HG03025 (cell line): ENCODE measurements at regions not wholly inside any gene's neighbourhood (a gene's known extent, or its start where the extent isn't known, plus 50 kb on each side); places are given as distances from the start of the nearest gene placed in this dataset.
"Not testable (repeated sequence)": the region's sequence is repeated elsewhere in the genome, so short reads cannot be mapped to it uniquely, and the experiment has no call there.

Experiments
- ATAC-seq: cut with Tn5 transposase; IDR thresholded peaks from one replicate; pipeline ENCODE4 v1.9.1; 2021; ENCODE audit warnings: mild to moderate bottlenecking, moderate library complexity; ENCODE audit not compliant: unreplicated experiment, low FRiP score

GRCh38 chr15:39416258-39416657 lies 164.6 kb upstream of the THBS1 start:
- no peak for ATAC-seq

GRCh38 chr15:39417366-39418134 lies 163.3 kb upstream of the THBS1 start:
- ATAC-seq: no peak

- ATAC-seq: no peak
Measured at GRCh38 chr15:39419651-39420050, 161.2 kb upstream of the THBS1 start.

GRCh38 chr15:39420123-39420852 lies 160.6 kb upstream of the THBS1 start:
- not testable (repeated sequence) for ATAC-seq

GRCh38 chr15:39420853-39421192 lies 160.1 kb upstream of the THBS1 start:
- ATAC-seq: not testable (repeated sequence)

GRCh38 chr15:39426552-39427532 lies 154.0 kb upstream of the THBS1 start:
- peak; percentile 83 for ATAC-seq

GRCh38 chr15:39427705-39428104 lies 153.2 kb upstream of the THBS1 start:
- ATAC-seq: peak; percentile 12

GRCh38 chr15:39429898-39430357 lies 151.0 kb upstream of the THBS1 start:
- no peak for ATAC-seq

GRCh38 chr15:39430389-39430788 lies 150.5 kb upstream of the THBS1 start:
- no peak for ATAC-seq

GRCh38 chr15:39431376-39431775 lies 149.5 kb upstream of the THBS1 start:
- no peak for ATAC-seq

GRCh38 chr15:39432026-39432425 lies 148.9 kb upstream of the THBS1 start:
- no peak for ATAC-seq

- ATAC-seq: no peak
Measured at GRCh38 chr15:39432912-39433348, 147.9 kb upstream of the THBS1 start.

GRCh38 chr15:39433376-39433775 lies 147.5 kb upstream of the THBS1 start:
- ATAC-seq: no peak

GRCh38 chr15:39434163-39434562 lies 146.7 kb upstream of the THBS1 start:
- ATAC-seq: no peak

- no peak for ATAC-seq
Measured at GRCh38 chr15:39434751-39435238, 146.1 kb upstream of the THBS1 start.

- ATAC-seq: no peak
Measured at GRCh38 chr15:39435244-39435643, 145.6 kb upstream of the THBS1 start.

- ATAC-seq: no peak
Measured at GRCh38 chr15:39438260-39438659, 142.6 kb upstream of the THBS1 start.

- ATAC-seq: no peak
Measured at GRCh38 chr15:39438799-39439592, 141.9 kb upstream of the THBS1 start.

GRCh38 chr15:39442898-39443297 lies 138.0 kb upstream of the THBS1 start:
- no peak for ATAC-seq
